Chondrocyte (in vitro differentiated cells): ENCODE measurements at regions not wholly inside any gene's neighbourhood (a gene's known extent, or its start where the extent isn't known, plus 50 kb on each side); places are given as distances from the start of the nearest gene placed in this dataset.

Source experiments
- DNase-seq: peaks from one replicate; pipeline ENCODE4 v3.0.0; 2021; ENCODE audit warnings: mixed read lengths, low spot score
- H3K27ac Mint-ChIP-seq: one replicate; pipeline ENCODE4 v1.8.0; 2021; ENCODE audit warnings: mild to moderate bottlenecking, moderate library complexity, mixed read lengths; ENCODE audit not compliant: unreplicated experiment
- H3K27me3 Mint-ChIP-seq: 2 replicates; pipeline ENCODE4 v1.8.0; 2021; ENCODE audit warnings: low read depth, mixed read lengths
- H3K36me3 Mint-ChIP-seq: 2 replicates; pipeline ENCODE4 v1.8.0; 2021; ENCODE audit warnings: low read depth, mixed read lengths
- H3K4me1 Mint-ChIP-seq: 2 replicates; pipeline ENCODE4 v1.8.0; 2021; ENCODE audit warnings: low read depth, mild to moderate bottlenecking, mixed read lengths
- H3K4me3 Mint-ChIP-seq: one replicate; pipeline ENCODE4 v1.8.0; 2021; ENCODE audit warnings: mild to moderate bottlenecking, moderate library complexity, mixed read lengths; ENCODE audit not compliant: unreplicated experiment
- H3K9me3 Mint-ChIP-seq: 2 replicates; pipeline ENCODE4 v1.8.0; 2021; ENCODE audit warnings: low read depth, mixed read lengths
- CTCF ChIP-seq: fragments of 200-600 bp; sonication (generic); IDR thresholded peaks from 2 replicates; pipeline ENCODE4 v1.5.0; 2021; ENCODE audit warnings: antibody characterized with exemption, mild to moderate bottlenecking, moderate library complexity

GRCh38 chr2:59012234-59012633 lies 771.1 kb upstream of the FANCL start:
- no peak for TF ChIP-seq CTCF
- Mint-ChIP-seq H3K9me3 (peaks cover 4% of the 10 kb centered on the region), H3K27ac (no peak overlapping the region), H3K36me3 (no peaks in the 10 kb centered on the region), H3K4me1 (no peaks in the 10 kb centered on the region), H3K27me3 (peaks cover 6% of the 10 kb centered on the region), H3K4me3 (no peak overlapping the region)
- no peak for DNase-seq

- H3K4me1 Mint-ChIP-seq = no peaks in the 10 kb centered on the region
- H3K36me3 Mint-ChIP-seq = no peaks in the 10 kb centered on the region
- no peak for TF ChIP-seq CTCF
- no peak for DNase-seq
- peaks cover 3% of the 10 kb centered on the region for H3K27me3 Mint-ChIP-seq
- no peaks in the 10 kb centered on the region for H3K9me3 Mint-ChIP-seq
- H3K4me3 Mint-ChIP-seq = no peak overlapping the region
- no peak overlapping the region for H3K27ac Mint-ChIP-seq
Observed at GRCh38 chr2:59008950-59009349, 767.8 kb upstream of the FANCL start.

- DNase-seq = no peak
- no peaks in the 10 kb centered on the region for H3K36me3 Mint-ChIP-seq
Observed at GRCh38 chr2:59005836-59006615, 764.9 kb upstream of the FANCL start.

DNA sequence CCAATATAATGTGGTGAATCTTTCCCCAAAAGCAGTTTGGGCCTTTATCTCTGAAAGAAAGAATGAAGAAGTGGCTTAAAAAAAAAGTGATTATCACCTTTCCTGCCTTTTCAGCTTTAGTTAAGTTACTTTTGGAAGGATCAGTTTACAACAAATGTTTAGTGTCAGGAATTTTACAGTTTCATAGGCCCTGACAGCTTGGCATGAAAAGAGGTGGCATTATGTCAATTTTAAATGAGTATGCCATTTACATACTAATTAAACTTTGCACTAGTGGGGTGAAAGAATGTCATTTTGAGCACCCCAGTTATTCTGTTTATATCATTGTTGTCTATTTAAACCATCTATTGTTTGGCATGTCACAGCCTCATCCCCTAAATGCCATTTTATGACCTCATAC lies 763.5 kb upstream of the FANCL start:
- H3K4me1 Mint-ChIP-seq = peaks cover 9% of the 10 kb centered on the region
- no peaks in the 10 kb centered on the region for H3K27me3 Mint-ChIP-seq
- no peaks in the 10 kb centered on the region for H3K36me3 Mint-ChIP-seq
- TF ChIP-seq CTCF = no peak
- DNase-seq = no peak
- H3K4me3 Mint-ChIP-seq = no peak overlapping the region
- no peak overlapping the region for H3K27ac Mint-ChIP-seq
- H3K9me3 Mint-ChIP-seq = no peaks in the 10 kb centered on the region

More at GRCh38 chr2:59005836-59006615, 764.9 kb upstream of the FANCL start:
- Mint-ChIP-seq H3K4me1 (no peaks in the 10 kb centered on the region), H3K27me3 (peaks cover 3% of the 10 kb centered on the region), H3K9me3 (no peaks in the 10 kb centered on the region), H3K27ac (no peak overlapping the region), H3K4me3 (no peak overlapping the region)
- no peak for TF ChIP-seq CTCF

- H3K9me3 Mint-ChIP-seq = no peaks in the 10 kb centered on the region
- no peak for TF ChIP-seq CTCF
- no peaks in the 10 kb centered on the region for H3K27me3 Mint-ChIP-seq
- H3K36me3 Mint-ChIP-seq = no peaks in the 10 kb centered on the region
- peaks cover 9% of the 10 kb centered on the region for H3K4me1 Mint-ChIP-seq
- no peak overlapping the region for H3K4me3 Mint-ChIP-seq
- DNase-seq = no peak
- H3K27ac Mint-ChIP-seq = no peak overlapping the region
Observed at GRCh38 chr2:59000796-59001195, 759.7 kb upstream of the FANCL start.
